NCI-H82 (cell line): ENCODE measurements at regions not wholly inside any gene's neighbourhood (a gene's known extent, or its start where the extent isn't known, plus 50 kb on each side); places are given as distances from the start of the nearest gene placed in this dataset.
"Not testable (repeated sequence)": the region's sequence is repeated elsewhere in the genome, so short reads cannot be mapped to it uniquely, and the experiment has no call there.

ENCODE experiments used
- DNase-seq: peaks from one replicate; lab custom pipeline; 2025; lab: John Stamatoyannopoulos, UW

- not testable (repeated sequence) for DNase-seq
Observed at GRCh38 chr9:87374023-87374919, 123.4 kb upstream of the DAPK1 start.

- DNase-seq = no peak
Observed at GRCh38 chr9:87375397-87376073, 122.1 kb upstream of the DAPK1 start.

GRCh38 chr9:87378676-87379075, 119.0 kb upstream of the DAPK1 start:
- no peak for DNase-seq

GRCh38 chr9:87379300-87379699, 118.4 kb upstream of the DAPK1 start:
- no peak for DNase-seq

- DNase-seq = no peak
Observed at GRCh38 chr9:87381050-87381711, 116.5 kb upstream of the DAPK1 start.

GRCh38 chr9:87381746-87382145, 115.9 kb upstream of the DAPK1 start:
- no peak for DNase-seq

- DNase-seq = no peak
Observed at GRCh38 chr9:87382900-87383299, 114.8 kb upstream of the DAPK1 start.

GRCh38 chr9:87383344-87384150, 114.1 kb upstream of the DAPK1 start:
- DNase-seq = no peak

GRCh38 chr9:87386490-87387025, 111.1 kb upstream of the DAPK1 start:
- no peak for DNase-seq

- no peak for DNase-seq
Observed at GRCh38 chr9:87387351-87388011, 110.2 kb upstream of the DAPK1 start.

GRCh38 chr9:87388708-87389107, 109.0 kb upstream of the DAPK1 start:
- not testable (repeated sequence) for DNase-seq

GRCh38 chr9:87389936-87390335, 107.7 kb upstream of the DAPK1 start:
- DNase-seq = no peak

GRCh38 chr9:87390361-87390760, 107.3 kb upstream of the DAPK1 start:
- DNase-seq = no peak

- DNase-seq = no peak
Observed at GRCh38 chr9:87392086-87392485, 105.6 kb upstream of the DAPK1 start.

GRCh38 chr9:87393706-87394230, 103.9 kb upstream of the DAPK1 start:
- no peak for DNase-seq

- no peak for DNase-seq
Observed at GRCh38 chr9:87395804-87396479, 101.7 kb upstream of the DAPK1 start.

- no peak for DNase-seq
Observed at GRCh38 chr9:87401681-87402080, 96.0 kb upstream of the DAPK1 start.

GRCh38 chr9:87402537-87402936, 95.1 kb upstream of the DAPK1 start:
- no peak for DNase-seq

GRCh38 chr9:87405677-87406542, 91.8 kb upstream of the DAPK1 start:
- DNase-seq = no peak
